ENCODE measurements at regions not wholly inside any gene's neighbourhood (a gene's known extent, or its start where the extent isn't known, plus 50 kb on each side); places are given as distances from the start of the nearest gene placed in this dataset.

- no peaks in the 10 kb centered on the region for H3K9me2 ChIP-seq (replicated peaks; ENCODE audit: control insufficient read depth, low read length)
- no peaks in the 10 kb centered on the region for H3K79me2 ChIP-seq (ENCODE audit: control insufficient read depth, low read length)
- H3K27ac ChIP-seq (ENCODE audit: low read depth, low read length), result no peak overlapping the region
- H3K9me3 ChIP-seq (ENCODE audit: control insufficient read depth, insufficient read depth, low read length), result no peaks in the 10 kb centered on the region
- H3F3A ChIP-seq (ENCODE audit: control insufficient read depth, insufficient read depth), result no peaks in the 10 kb centered on the region
- no peaks in the 10 kb centered on the region for H3K27me3 ChIP-seq (ENCODE audit: control insufficient read depth, low read length)
- H3K36me3 ChIP-seq (ENCODE audit: control insufficient read depth, low read length), result no peaks in the 10 kb centered on the region
- no peaks in the 10 kb centered on the region for H4K20me1 ChIP-seq (ENCODE audit: control insufficient read depth, insufficient read depth, low read depth, low read length)
- no peak overlapping the region for H3K4me2 ChIP-seq (ENCODE audit: low read length)
- TF ChIP-seq CTCF (IDR thresholded peaks at IDR 0.05; ENCODE audit: low read depth, low read length, poor library complexity, severe bottlenecking) (no peak), EZH2phosphoT487 (IDR thresholded peaks at IDR 0.05; ENCODE audit: borderline replicate concordance, low read length) (no peak)
- no peak overlapping the region for H3K4me3 ChIP-seq (ENCODE audit: low read length)
- H3K4me1 ChIP-seq (ENCODE audit: control insufficient read depth, low read length), result no peaks in the 10 kb centered on the region
Observed at GRCh38 chr13:67308004-67308772, 78.1 kb upstream of the PCDH9 start.

GRCh38 chr13:67306742-67307141 lies 76.6 kb upstream of the PCDH9 start:
- Histone ChIP-seq H3K79me2 (ENCODE audit: control insufficient read depth, low read length) (no peaks in the 10 kb centered on the region), H3K27me3 (ENCODE audit: control insufficient read depth, low read length) (no peaks in the 10 kb centered on the region), H3K9me3 (ENCODE audit: control insufficient read depth, insufficient read depth, low read length) (no peaks in the 10 kb centered on the region), H3K4me3 (ENCODE audit: low read length) (no peak overlapping the region), H3K36me3 (ENCODE audit: control insufficient read depth, low read length) (no peaks in the 10 kb centered on the region), H3F3A (ENCODE audit: control insufficient read depth, insufficient read depth) (no peaks in the 10 kb centered on the region), H3K27ac (ENCODE audit: low read depth, low read length) (no peak overlapping the region), H4K20me1 (ENCODE audit: control insufficient read depth, insufficient read depth, low read depth, low read length) (no peaks in the 10 kb centered on the region), H3K4me1 (ENCODE audit: control insufficient read depth, low read length) (no peaks in the 10 kb centered on the region), H3K9me2 (replicated peaks; ENCODE audit: control insufficient read depth, low read length) (no peaks in the 10 kb centered on the region), H3K4me2 (ENCODE audit: low read length) (no peak overlapping the region)
- TF ChIP-seq CTCF (IDR thresholded peaks at IDR 0.05; ENCODE audit: low read depth, low read length, poor library complexity, severe bottlenecking) (no peak), EZH2phosphoT487 (IDR thresholded peaks at IDR 0.05; ENCODE audit: borderline replicate concordance, low read length) (no peak)

- Histone ChIP-seq H3K4me3 (ENCODE audit: low read length) (no peak overlapping the region), H3K9me3 (ENCODE audit: control insufficient read depth, insufficient read depth, low read length) (no peaks in the 10 kb centered on the region), H4K20me1 (ENCODE audit: control insufficient read depth, insufficient read depth, low read depth, low read length) (no peaks in the 10 kb centered on the region), H3K79me2 (ENCODE audit: control insufficient read depth, low read length) (no peaks in the 10 kb centered on the region), H3K9me2 (replicated peaks; ENCODE audit: control insufficient read depth, low read length) (no peaks in the 10 kb centered on the region), H3K36me3 (ENCODE audit: control insufficient read depth, low read length) (no peaks in the 10 kb centered on the region), H3F3A (ENCODE audit: control insufficient read depth, insufficient read depth) (no peaks in the 10 kb centered on the region), H3K27ac (ENCODE audit: low read depth, low read length) (no peak overlapping the region), H3K4me2 (ENCODE audit: low read length) (no peak overlapping the region), H3K4me1 (ENCODE audit: control insufficient read depth, low read length) (no peaks in the 10 kb centered on the region), H3K27me3 (ENCODE audit: control insufficient read depth, low read length) (no peaks in the 10 kb centered on the region)
- no peak for TF ChIP-seq CTCF (IDR thresholded peaks at IDR 0.05; ENCODE audit: low read depth, low read length, poor library complexity, severe bottlenecking)
- TF ChIP-seq EZH2phosphoT487 (IDR thresholded peaks at IDR 0.05; ENCODE audit: borderline replicate concordance, low read length), result no peak
Observed at GRCh38 chr13:67303661-67304333, 73.7 kb upstream of the PCDH9 start.

Measured in DOHH2 (cell line).